ENCODE measurements at regions not wholly inside any gene's neighbourhood (a gene's known extent, or its start where the extent isn't known, plus 50 kb on each side); places are given as distances from the start of the nearest gene placed in this dataset.

- DNase-seq (ENCODE audit: low spot score): no peak
Observed at GRCh38 chr5:42351956-42352355, 71.3 kb upstream of the GHR start.

GRCh38 chr5:42360056-42360455 lies 63.2 kb upstream of the GHR start:
- peak; percentile 27 for DNase-seq (ENCODE audit: low spot score)

- no peak for DNase-seq (ENCODE audit: low spot score)
Observed at GRCh38 chr5:42360616-42361314, 62.5 kb upstream of the GHR start.

GRCh38 chr5:42361315-42361688 lies 61.9 kb upstream of the GHR start:
- no peak for DNase-seq (ENCODE audit: low spot score)

GRCh38 chr5:42366051-42366450 lies 57.2 kb upstream of the GHR start:
- no peak for DNase-seq (ENCODE audit: low spot score)

Data from H4 (cell line).